H1 (cell line): ENCODE measurements at regions not wholly inside any gene's neighbourhood (a gene's known extent, or its start where the extent isn't known, plus 50 kb on each side); places are given as distances from the start of the nearest gene placed in this dataset.

Experiments used
- CTCF ChIA-PET: fragments of 300-600 bp; sonication (Branson Sonifier 250); formaldehyde crosslinking; loops from one replicate; lab custom pipeline; 2021; ENCODE audit not compliant: partially characterized antibody; lab: Charles Lee
- POLR2A ChIA-PET: fragments of 300-600 bp; sonication (Branson Sonifier 250); formaldehyde crosslinking; loops from one replicate; lab custom pipeline; 2021; ENCODE audit warnings: inconsistent platforms; ENCODE audit not compliant: partially characterized antibody; lab: Charles Lee
- DNase-seq, 2 experiments: peaks; one replicate each; pipeline versions ENCODE4 v3.0.0 to v3.0.0-alpha.2; 2010 to 2022; ENCODE audit warnings: low spot score in 2 of 2, low read depth in 1 of 2, mixed read lengths in 1 of 2
- FAIRE-seq: peaks from 2 replicates; lab custom pipeline; 2011; peaks lifted over from hg19 to GRCh38; lab: Jason Lieb, UNC
- H2AFZ ChIP-seq: 2 replicates; pipeline ENCODE4 v1.8.1; 2012; ENCODE audit warnings: low read length, inconsistent platforms
- H2AK5ac ChIP-seq: 2 replicates; pipeline ENCODE4 v1.6.1; 2013; ENCODE audit warnings: low read depth, low read length
- H2BK120ac ChIP-seq: replicated peaks from 2 replicates; pipeline ENCODE3; 2013; ENCODE audit warnings: low read depth, low read length, inconsistent platforms
- H2BK12ac ChIP-seq: 2 replicates; pipeline ENCODE4 v1.6.1; 2013; ENCODE audit warnings: low read depth, low read length
- H2BK15ac ChIP-seq: 2 replicates; pipeline ENCODE4 v1.6.1; 2013; ENCODE audit warnings: low read length
- H2BK20ac ChIP-seq: 2 replicates; pipeline ENCODE4 v1.6.1; 2013; ENCODE audit warnings: low read length
- H2BK5ac ChIP-seq: 2 replicates; pipeline ENCODE4 v1.6.1; 2013; ENCODE audit warnings: low read depth, low read length
- H3K14ac ChIP-seq: 2 replicates; pipeline ENCODE4 v1.6.1; 2013; ENCODE audit warnings: inconsistent platforms; ENCODE audit not compliant: insufficient read length
- H3K18ac ChIP-seq: 2 replicates; pipeline ENCODE4 v1.6.1; 2013; ENCODE audit warnings: low read length; ENCODE audit errors: extremely low read depth
- H3K23ac ChIP-seq: 2 replicates; pipeline ENCODE4 v1.6.1; 2013; ENCODE audit warnings: inconsistent platforms; ENCODE audit not compliant: insufficient read length
- H3K23me2 ChIP-seq: 2 replicates; pipeline ENCODE4 v1.6.1; 2013; ENCODE audit warnings: low read depth, low read length
- H3K27ac ChIP-seq: 2 replicates; pipeline ENCODE4 v1.6.1; 2011; ENCODE audit warnings: low read depth, low read length, inconsistent platforms
- H3K27me3 ChIP-seq, 4 experiments: replicated peaks in 1 of 4; 1 replicate in 1 of 4; 2 replicates in 3 of 4; pipeline versions ENCODE4 v1.6.1 to v1.8.1; 2011 to 2013; ENCODE audit warnings: low read length in 3 of 4, mild to moderate bottlenecking in 3 of 4, inconsistent platforms in 2 of 4, mixed read lengths in 2 of 4, moderate library complexity in 1 of 4; ENCODE audit not compliant: control insufficient read depth in 3 of 4, insufficient read depth in 3 of 4; ENCODE audit errors: extremely low read depth in 1 of 4
- H3K36me3 ChIP-seq, 4 experiments: 2 replicates each; pipeline versions ENCODE4 v1.6.1 to v1.8.1; 2011 to 2013; ENCODE audit warnings: mild to moderate bottlenecking in 4 of 4, low read length in 3 of 4, moderate library complexity in 2 of 4, control low read depth in 1 of 4, inconsistent platforms in 1 of 4; ENCODE audit not compliant: insufficient read depth in 4 of 4, control insufficient read depth in 2 of 4
- H3K4ac ChIP-seq: replicated peaks from 2 replicates; pipeline ENCODE3; 2013; ENCODE audit warnings: low read length, low read depth, mixed read lengths, inconsistent platforms; ENCODE audit not compliant: insufficient read length
- H3K4me1 ChIP-seq, 4 experiments: replicated peaks in 1 of 4; 1 replicate in 1 of 4; 2 replicates in 3 of 4; pipeline versions ENCODE4 v1.6.1 to v1.8.1; 2011 to 2013; ENCODE audit warnings: low read length in 3 of 4, inconsistent platforms in 2 of 4, mixed read lengths in 1 of 4; ENCODE audit not compliant: insufficient read depth in 4 of 4, control insufficient read depth in 3 of 4
- H3K4me2 ChIP-seq, 2 experiments: 2 replicates each; pipeline versions ENCODE4 v1.6.1 to v1.8.1; 2011 to 2013; ENCODE audit warnings: low read depth in 2 of 2, low read length in 2 of 2, control low read depth in 1 of 2, inconsistent platforms in 1 of 2, mild to moderate bottlenecking in 1 of 2; ENCODE audit not compliant: insufficient read depth in 1 of 2
- H3K4me3 ChIP-seq, 4 experiments: fragments of 200-600, 300-600 bp in 1 of 4; sonication (generic), shearing (Covaris generic), sonication (Bioruptor Twin) in 1 of 4; 2 replicates each; pipeline versions ENCODE4 v1.5.1 to v1.8.1; 2011 to 2016; ENCODE audit warnings: low read length in 4 of 4, low read depth in 3 of 4, control low read depth in 2 of 4, inconsistent platforms in 2 of 4, mild to moderate bottlenecking in 2 of 4, mixed read lengths in 1 of 4, moderate library complexity in 1 of 4; ENCODE audit not compliant: insufficient read depth in 2 of 4; ENCODE audit errors: extremely low read depth in 1 of 4
- H3K56ac ChIP-seq: replicated peaks from 2 replicates; pipeline ENCODE3; 2013; ENCODE audit warnings: low read depth, mild to moderate bottlenecking, mixed read lengths, low read length, inconsistent platforms; ENCODE audit not compliant: insufficient read length
- H3K79me1 ChIP-seq: 2 replicates; pipeline ENCODE4 v1.6.1; 2013; ENCODE audit warnings: low read depth, low read length, control low read depth
- H3K79me2 ChIP-seq, 2 experiments: 2 replicates each; pipeline versions ENCODE4 v1.6.1 to v1.8.1; 2012 to 2013; ENCODE audit warnings: low read length in 2 of 2, mild to moderate bottlenecking in 2 of 2, inconsistent platforms in 1 of 2; ENCODE audit not compliant: insufficient read depth in 2 of 2, control insufficient read depth in 1 of 2
- H3K9ac ChIP-seq, 4 experiments: replicated peaks in 1 of 4; 1 replicate in 1 of 4; 2 replicates in 3 of 4; pipeline versions ENCODE4 v1.6.1 to v1.8.1; 2011 to 2013; ENCODE audit warnings: low read depth in 3 of 4, low read length in 3 of 4, control low read depth in 2 of 4, mild to moderate bottlenecking in 2 of 4, moderate library complexity in 2 of 4, inconsistent platforms in 1 of 4; ENCODE audit errors: extremely low read depth in 1 of 4
- H3K9me3 ChIP-seq, 2 experiments: 2 replicates each; pipeline versions ENCODE4 v1.6.1 to v1.8.1; 2012 to 2013; ENCODE audit warnings: mild to moderate bottlenecking in 2 of 2, moderate library complexity in 2 of 2, control low read depth in 1 of 2, inconsistent platforms in 1 of 2, low read depth in 1 of 2, low read length in 1 of 2, mixed read lengths in 1 of 2; ENCODE audit not compliant: insufficient read depth in 2 of 2
- H4K20me1 ChIP-seq, 2 experiments: replicated peaks in 1 of 2; 2 replicates each; pipeline versions ENCODE3 to v1.8.1; 2011 to 2013; ENCODE audit warnings: inconsistent platforms in 2 of 2, low read length in 2 of 2, mild to moderate bottlenecking in 1 of 2; ENCODE audit not compliant: insufficient read depth in 2 of 2, control insufficient read depth in 1 of 2
- H4K5ac ChIP-seq: 2 replicates; pipeline ENCODE4 v1.6.1; 2013; ENCODE audit warnings: low read length, low read depth, mixed read lengths, inconsistent platforms; ENCODE audit not compliant: insufficient read length
- H4K8ac ChIP-seq: 2 replicates; pipeline ENCODE4 v1.8.0; 2013; ENCODE audit warnings: mild to moderate bottlenecking, moderate library complexity, low read length, inconsistent platforms; ENCODE audit not compliant: insufficient read depth; ENCODE audit errors: extremely low read depth
- H4K91ac ChIP-seq: replicated peaks from 2 replicates; pipeline ENCODE3; 2013; ENCODE audit warnings: low read length, mixed read lengths, inconsistent platforms; ENCODE audit not compliant: insufficient read length
- CHD1 ChIP-seq: IDR thresholded peaks from 2 replicates; pipeline ENCODE4 v1.6.1; 2012; ENCODE audit warnings: low read depth, low read length, improper control_type of control experiment
- CHD2 ChIP-seq: IDR thresholded peaks from 2 replicates; pipeline ENCODE4 v1.6.1; 2012; ENCODE audit warnings: low read length, improper control_type of control experiment
- CTCF ChIP-seq, 3 experiments: IDR thresholded peaks; 1 replicate in 2 of 3; 2 replicates in 1 of 3; pipeline versions ENCODE4 v1.5.1 to v1.6.1; 2011; ENCODE audit warnings: low read length in 3 of 3, mild to moderate bottlenecking in 3 of 3, inconsistent platforms in 2 of 3, low read depth in 1 of 3, moderate library complexity in 1 of 3; ENCODE audit not compliant: insufficient read depth in 1 of 3; ENCODE audit errors: control extremely low read depth in 1 of 3
- HDAC2 ChIP-seq, 2 experiments: fragments of 300-600 bp in 1 of 2; sonication (generic) in 1 of 2; IDR thresholded peaks; 2 replicates each; pipeline ENCODE4 v1.6.1; 2011 to 2012; ENCODE audit warnings: low read depth in 2 of 2, low read length in 2 of 2, mild to moderate bottlenecking in 2 of 2, moderate library complexity in 2 of 2, borderline replicate concordance in 1 of 2, inconsistent platforms in 1 of 2
- KDM1A ChIP-seq: fragments of 200-600, 300-600 bp; sonication (generic); IDR thresholded peaks from 2 replicates; pipeline ENCODE4 v1.7.1; 2016; ENCODE audit warnings: mild to moderate bottlenecking, low read length, borderline replicate concordance
- NRF1 ChIP-seq: IDR thresholded peaks from 2 replicates; pipeline ENCODE4 v1.6.1; 2011; ENCODE audit warnings: mild to moderate bottlenecking, low read depth, low read length, improper control_type of control experiment
- PHF8 ChIP-seq: fragments of 200-600 bp; sonication (generic); conservative IDR thresholded peaks from 2 replicates; pipeline ENCODE4 v1.7.1; 2012; ENCODE audit warnings: low read depth, mild to moderate bottlenecking, inconsistent platforms, low read length, moderate library complexity
- POLR2AphosphoS5 ChIP-seq: IDR thresholded peaks from 2 replicates; pipeline ENCODE4 v1.6.1; 2011; ENCODE audit warnings: low read depth, low read length
- RFX5 ChIP-seq: IDR thresholded peaks from 2 replicates; pipeline ENCODE4 v1.6.1; 2011; ENCODE audit warnings: low read depth, low read length, improper control_type of control experiment, borderline replicate concordance
- SIRT6 ChIP-seq: IDR thresholded peaks from one replicate; pipeline ENCODE4 v1.7.1; 2012; ENCODE audit warnings: low read length, inconsistent platforms
- SP2 ChIP-seq: IDR thresholded peaks from 2 replicates; pipeline ENCODE4 v1.6.1; 2012; ENCODE audit warnings: mild to moderate bottlenecking, low read length, inconsistent platforms
- SRF ChIP-seq: IDR thresholded peaks from 2 replicates; pipeline ENCODE4 v1.6.1; 2011; ENCODE audit warnings: mild to moderate bottlenecking, low read depth, low read length, moderate library complexity
- TAF1 ChIP-seq: IDR thresholded peaks from 2 replicates; pipeline ENCODE4 v1.6.1; 2011; ENCODE audit warnings: mild to moderate bottlenecking, low read depth, low read length
- WGBS, 2 experiments: shearing (Covaris generic) in 1 of 2; methylation state at CpG; one replicate each; pipeline versions ENCODE4 v1.1.6 to v1.1.7; 2013 to 2015; ENCODE audit warnings: low lambda C conversion rate in 2 of 2, mixed read lengths in 2 of 2, inconsistent platforms in 1 of 2, low coverage in 1 of 2, missing lambda C conversion rate in 1 of 2; ENCODE audit not compliant: insufficient replicate concordance in 2 of 2, insufficient coverage in 1 of 2, insufficient read length in 1 of 2; ENCODE audit errors: extremely low coverage in 1 of 2, missing lambda C conversion rate in 1 of 2; 5-methylcytosine and 5-hydroxymethylcytosine counted together

- no peak overlapping the region for H2AFZ ChIP-seq
- H2BK15ac ChIP-seq: no peak overlapping the region
- H3K79me2 ChIP-seq: no peaks in the 10 kb centered on the region
- H4K8ac ChIP-seq: no peak overlapping the region
- H3K9me3 ChIP-seq: no peaks in the 10 kb centered on the region
- H4K5ac ChIP-seq: no peak overlapping the region
- H3K56ac ChIP-seq: no peak overlapping the region
- no peaks in the 10 kb centered on the region for H3K23me2 ChIP-seq
- H3K18ac ChIP-seq: no peak overlapping the region
- H3K27ac ChIP-seq: no peak overlapping the region
- no peak overlapping the region for H3K4me2 ChIP-seq
- FAIRE-seq: no peak
- H3K36me3 ChIP-seq: no peaks in the 10 kb centered on the region
- no peak overlapping the region for H2BK5ac ChIP-seq
- H3K79me1 ChIP-seq: no peaks in the 10 kb centered on the region
- no peak overlapping the region for H3K14ac ChIP-seq
- ChIA-PET CTCF (no interaction called here), POLR2A (no interaction called here)
- no peak overlapping the region for H2BK20ac ChIP-seq
- H3K9ac ChIP-seq: no peak overlapping the region
- H3K4me1 ChIP-seq: no peaks in the 10 kb centered on the region
- no peak for DNase-seq
- no peak overlapping the region for H2BK12ac ChIP-seq
- H3K4me3 ChIP-seq: no peak overlapping the region
- H4K20me1 ChIP-seq: no peaks in the 10 kb centered on the region
- WGBS, 2 experiments: 100% methylated on average over 1 of the region's 1 CpG; no CpG with 5 or more reads in 1 of the 2 experiments
- TF ChIP-seq POLR2AphosphoS5 (no peak), CHD1 (no peak), PHF8 (no peak), TAF1 (no peak), SP2 (no peak), KDM1A (no peak), SIRT6 (no peak), NRF1 (no peak), RFX5 (no peak), CHD2 (no peak), HDAC2 (IDR thresholded peaks at IDR 0.05; ENCODE audit: borderline replicate concordance in 1 of 2, low read depth in 2 of 2, low read length in 2 of 2) (no peak), SRF (no peak), CTCF (IDR thresholded peaks at IDR 0.05; ENCODE audit: control extremely low read depth in 1 of 3, insufficient read depth in 1 of 3, low read depth in 1 of 3, low read length in 3 of 3) (no peak)
- H3K27me3 ChIP-seq: no peaks in the 10 kb centered on the region
- no peak overlapping the region for H4K91ac ChIP-seq
- H3K4ac ChIP-seq: no peak overlapping the region
- H2BK120ac ChIP-seq: no peak overlapping the region
- H3K23ac ChIP-seq: no peak overlapping the region
- H2AK5ac ChIP-seq: no peak overlapping the region
These were observed 530.5 kb downstream of the NTRK2 start for GRCh38 chr9:85199866-85200495.
